HG02870 (cell line): ENCODE measurements at regions not wholly inside any gene's neighbourhood (a gene's known extent, or its start where the extent isn't known, plus 50 kb on each side); places are given as distances from the start of the nearest gene placed in this dataset.

ENCODE experiments used
- ATAC-seq: cut with Tn5 transposase; IDR thresholded peaks from one replicate; pipeline ENCODE4 v1.9.1; 2021; ENCODE audit warnings: mild to moderate bottlenecking, moderate library complexity; ENCODE audit not compliant: unreplicated experiment

- ATAC-seq: no peak
These were observed 297.6 kb upstream of the SP8 start for GRCh38 chr7:21084286-21084685.

GRCh38 chr7:21086688-21087087 lies 300.0 kb upstream of the SP8 start:
- no peak for ATAC-seq

GRCh38 chr7:21089653-21090052 lies 303.0 kb upstream of the SP8 start:
- no peak for ATAC-seq

DNA sequence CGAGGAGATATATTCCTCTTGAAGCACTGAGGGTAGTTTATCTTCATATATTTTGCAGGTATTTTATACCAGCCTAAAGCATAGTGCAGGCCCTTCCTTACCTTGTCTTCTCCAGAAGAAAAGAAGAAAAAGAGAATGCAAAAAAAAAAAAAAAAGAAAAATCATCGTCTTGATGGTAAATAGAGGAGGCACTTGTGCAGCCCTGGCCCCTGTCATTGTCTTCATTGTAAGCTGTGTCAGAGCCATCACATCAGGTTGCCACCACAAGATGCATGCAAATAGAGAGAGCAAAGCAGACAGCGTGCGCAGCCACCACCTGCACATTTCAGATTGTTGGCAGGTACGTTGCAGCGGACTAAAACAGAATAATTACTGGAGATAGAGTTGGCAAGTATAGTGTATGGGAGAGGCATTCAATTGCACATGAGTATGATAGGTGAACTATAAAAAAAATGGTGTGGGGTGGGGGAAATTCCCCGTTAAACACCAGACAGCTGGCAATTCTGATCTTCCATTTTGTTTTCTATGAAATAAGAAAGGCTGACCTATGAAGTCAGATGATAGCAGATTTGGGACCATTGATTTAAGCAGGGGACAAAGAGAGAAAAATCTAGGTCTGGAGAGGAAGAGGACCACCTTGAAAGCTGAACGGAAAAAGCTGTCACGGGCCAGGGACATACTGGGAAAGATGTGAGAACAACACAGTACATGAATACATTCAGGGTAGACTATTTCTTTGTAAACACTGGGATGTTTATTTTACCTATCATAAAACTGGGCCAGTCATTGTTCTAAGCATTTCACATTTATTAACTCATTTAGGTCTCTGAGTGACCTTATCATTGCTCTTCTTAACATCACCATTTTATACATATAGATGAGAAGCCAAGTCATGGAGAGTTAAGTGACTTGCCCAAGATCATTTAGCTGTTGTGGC lies 306.3 kb upstream of the SP8 start:
- no peak for ATAC-seq

- no peak for ATAC-seq
These were observed 307.9 kb upstream of the SP8 start for GRCh38 chr7:21094589-21094988.

GRCh38 chr7:21099432-21099831 lies 312.7 kb upstream of the SP8 start:
- ATAC-seq: no peak

DNA sequence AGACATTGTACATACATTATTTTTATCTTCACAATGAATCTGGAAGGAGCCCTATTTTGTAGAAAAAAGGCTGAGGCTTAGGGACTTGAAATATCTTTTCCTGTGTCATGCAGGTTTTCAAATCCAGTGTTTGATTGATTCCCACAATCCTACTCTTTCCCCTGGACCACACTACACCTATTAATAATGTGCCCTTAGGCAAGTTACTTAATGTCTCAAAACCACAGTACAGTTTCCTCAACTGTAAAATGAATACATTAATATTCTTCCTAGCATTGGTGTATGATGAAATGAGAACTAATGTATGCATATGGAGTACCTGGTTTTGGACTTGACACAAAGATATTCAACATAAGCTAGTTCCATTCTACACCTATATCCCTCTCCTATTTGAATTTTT lies 313.3 kb upstream of the SP8 start:
- ATAC-seq: no peak

- ATAC-seq: no peak
These were observed 314.9 kb upstream of the SP8 start for GRCh38 chr7:21101541-21101940.

GRCh38 chr7:21103426-21104123 lies 316.9 kb upstream of the SP8 start:
- ATAC-seq: no peak

- ATAC-seq: no peak
These were observed 317.4 kb upstream of the SP8 start for GRCh38 chr7:21104124-21104500.

- no peak for ATAC-seq
These were observed 319.6 kb upstream of the SP8 start for GRCh38 chr7:21106296-21106732.

DNA sequence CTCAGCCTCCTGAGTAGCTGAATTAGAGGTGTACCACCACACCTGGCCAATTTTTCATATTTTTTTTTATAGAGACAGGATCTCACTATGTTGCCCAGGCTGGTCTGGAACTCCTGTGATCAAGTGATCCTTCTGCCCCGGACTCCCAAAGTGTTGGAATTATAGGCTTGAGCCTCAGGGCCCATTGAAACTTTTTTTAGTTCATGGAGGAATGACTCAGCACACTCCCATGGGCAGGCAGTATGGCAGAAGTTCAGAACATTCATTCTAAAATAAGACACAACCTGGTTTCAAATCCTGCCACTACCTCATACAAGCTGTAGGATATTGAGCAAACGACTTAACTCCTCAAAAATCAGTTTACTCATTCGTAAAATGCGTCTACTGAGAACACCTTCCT lies 320.4 kb upstream of the SP8 start:
- ATAC-seq: no peak

DNA sequence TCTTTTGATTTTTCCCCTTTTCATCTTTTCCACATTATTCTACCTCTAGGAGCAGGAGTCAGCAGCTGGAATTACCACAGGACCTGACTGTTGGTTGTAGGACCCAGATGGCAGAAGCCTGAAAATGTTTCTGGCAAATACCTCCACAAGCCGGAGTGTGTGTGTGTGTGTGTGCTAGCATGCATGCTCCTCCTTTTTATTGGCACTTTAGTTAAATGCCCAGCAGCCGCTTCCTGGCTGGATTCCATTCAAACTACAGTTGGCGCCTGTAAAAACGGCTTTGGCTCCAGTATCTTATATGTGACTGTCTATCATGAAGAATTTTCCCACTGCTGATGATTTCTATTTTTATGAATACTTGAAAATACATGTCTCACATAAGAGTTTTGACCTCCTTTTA lies 319.7 kb upstream of the SP4 start:
- no peak for ATAC-seq

DNA sequence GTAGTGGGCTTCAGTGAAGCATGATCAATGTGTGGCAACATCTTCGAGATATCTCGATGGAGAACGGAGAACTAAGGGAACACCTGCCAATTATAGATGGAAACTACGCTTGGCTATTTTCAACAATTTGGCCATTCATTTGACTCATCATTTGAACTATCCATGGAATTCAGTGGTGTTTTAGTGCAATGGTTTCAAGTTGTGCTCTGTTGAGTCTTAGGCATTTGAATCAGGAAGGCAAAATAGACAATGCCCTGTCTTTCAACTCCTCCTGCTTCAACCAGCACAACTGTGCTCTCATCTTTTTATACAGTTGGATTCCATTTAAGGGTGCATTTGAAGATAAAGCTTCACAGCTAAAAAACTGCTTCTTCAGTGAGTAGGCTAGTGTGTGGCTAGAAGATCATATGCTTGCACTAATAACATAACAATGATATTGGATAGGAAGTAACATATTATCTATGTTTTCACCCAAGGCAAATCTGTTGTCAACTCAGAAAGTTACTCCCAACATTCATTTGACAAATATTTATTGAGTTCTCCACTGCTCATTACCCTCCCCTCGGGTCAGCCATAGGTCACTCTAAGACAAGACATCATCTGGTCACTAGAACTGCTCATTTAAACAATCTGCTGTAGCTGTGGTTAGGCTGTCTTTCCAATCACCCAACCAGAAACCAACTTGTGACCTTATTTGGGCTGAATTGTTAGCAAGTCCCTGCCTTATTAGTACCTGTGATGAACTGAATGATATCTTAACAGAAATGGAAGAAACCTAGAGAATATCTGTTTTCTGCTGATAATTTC lies 314.1 kb upstream of the SP4 start:
- ATAC-seq: no peak

GRCh38 chr7:21123586-21123985 lies 304.3 kb upstream of the SP4 start:
- no peak for ATAC-seq

DNA sequence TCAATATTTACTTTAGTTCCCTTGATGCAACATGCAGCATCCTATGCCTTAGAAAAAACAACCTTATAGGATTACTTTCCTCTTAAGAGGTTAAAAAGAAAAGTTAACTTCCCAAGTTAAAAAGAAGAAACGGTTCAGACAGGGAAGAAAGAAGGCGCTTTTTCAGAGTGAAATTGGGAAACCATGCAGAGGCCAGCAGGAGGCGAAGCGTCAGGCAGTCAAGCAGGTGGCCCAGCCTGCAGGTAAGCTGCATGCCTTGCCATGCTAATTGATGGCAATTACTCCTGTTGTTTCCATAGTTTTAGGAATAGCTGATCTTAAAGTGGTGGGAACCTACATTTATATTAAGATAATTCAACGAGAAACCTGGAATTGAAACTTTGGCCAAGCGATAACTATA lies 302.6 kb upstream of the SP4 start:
- ATAC-seq: no peak

GRCh38 chr7:21128062-21128817 lies 299.6 kb upstream of the SP4 start:
- ATAC-seq: no peak

- no peak for ATAC-seq
These were observed 296.0 kb upstream of the SP4 start for GRCh38 chr7:21131897-21132296.

GRCh38 chr7:21134631-21135030 lies 293.3 kb upstream of the SP4 start:
- ATAC-seq: no peak

DNA sequence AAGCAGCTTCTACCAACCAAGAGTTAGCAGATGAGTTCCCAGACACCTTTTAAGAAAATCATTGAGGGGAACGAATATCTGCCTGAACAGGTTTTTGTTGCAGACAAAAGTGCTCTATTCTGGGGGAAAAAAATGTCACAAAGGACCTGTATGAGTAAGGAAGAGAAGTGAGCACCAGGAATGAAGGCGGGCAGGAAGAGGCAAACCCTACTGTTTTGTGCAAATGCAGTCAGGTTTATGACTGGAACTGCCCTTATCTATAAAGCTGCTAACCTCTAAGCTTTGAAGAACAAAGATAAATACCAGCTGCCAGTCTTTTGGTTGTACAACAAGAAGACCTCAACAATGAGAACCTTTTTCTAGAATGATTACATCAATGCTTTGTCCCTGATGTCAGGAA lies 292.4 kb upstream of the SP4 start:
- ATAC-seq: no peak

DNA sequence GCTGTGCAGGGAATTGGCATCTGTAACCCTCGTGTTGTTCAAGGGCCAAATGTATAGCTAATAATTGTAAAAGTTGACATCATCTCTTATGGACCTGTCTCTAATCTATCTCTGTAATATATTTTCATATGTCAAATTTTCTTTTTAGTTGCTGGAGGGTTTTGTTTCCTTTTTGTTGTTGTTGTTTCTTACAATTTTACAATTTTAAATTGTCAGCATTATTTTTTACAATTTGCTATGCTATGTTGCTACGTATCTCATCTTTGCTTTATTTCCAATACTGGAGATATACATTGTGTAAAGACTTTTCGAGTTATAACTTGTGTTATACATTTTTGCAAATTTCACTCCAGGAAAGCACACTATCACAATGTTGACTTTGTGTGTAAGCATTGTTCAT lies 290.2 kb upstream of the SP4 start:
- no peak for ATAC-seq
